CD4-positive, alpha-beta T cell (primary cell): ENCODE measurements at regions not wholly inside any gene's neighbourhood (a gene's known extent, or its start where the extent isn't known, plus 50 kb on each side); places are given as distances from the start of the nearest gene placed in this dataset.

Experiments
- ATAC-seq: fragments of 200-7000 bp; cut with Tn5 transposase; one replicate; pipeline ENCODE4 v1.10.0; 2022; ENCODE audit warnings: mild to moderate bottlenecking; ENCODE audit not compliant: poor library complexity
- CTCF ChIA-PET: fragments of 350-600 bp; sonication (Branson Sonifier 250); formaldehyde crosslinking; loops from one replicate; lab custom pipeline; 2021; ENCODE audit warnings: antibody characterized with exemption, inconsistent platforms; lab: Charles Lee
- POLR2A ChIA-PET: fragments of 350-600 bp; sonication (Branson Sonifier 250); formaldehyde crosslinking; loops from one replicate; lab custom pipeline; 2021; ENCODE audit warnings: antibody characterized with exemption, inconsistent platforms; lab: Charles Lee
- DNase-seq, 14 experiments: peaks; one replicate each; pipeline ENCODE4 v3.0.0-alpha.2; 2013 to 2020; ENCODE audit warnings: mixed read lengths in 2 of 14
- H3K27ac ChIP-seq, 2 donors: one replicate each; pipeline versions ENCODE4 v1.5.1 to v1.7.0; 2013; ENCODE audit warnings: low read length in 2 of 2, low read depth in 1 of 2, mild to moderate bottlenecking in 1 of 2
- H3K27me3 ChIP-seq, 2 experiments: 1 replicate in 1 of 2; 2 replicates in 1 of 2; pipeline versions ENCODE4 v1.6.1 to v1.7.0; 2013; ENCODE audit warnings: low read length in 2 of 2, control low read depth in 1 of 2, mild to moderate bottlenecking in 1 of 2, moderate library complexity in 1 of 2; ENCODE audit not compliant: insufficient read depth in 2 of 2, control insufficient read depth in 1 of 2
- H3K36me3 ChIP-seq: one replicate; pipeline ENCODE4 v1.6.1; 2013; ENCODE audit warnings: low read length, control low read depth; ENCODE audit not compliant: insufficient read depth
- H3K4me1 ChIP-seq: one replicate; pipeline ENCODE4 v1.6.1; 2013; ENCODE audit warnings: low read length, control low read depth; ENCODE audit not compliant: insufficient read depth
- H3K4me3 ChIP-seq: one replicate; pipeline ENCODE4 v1.5.1; 2013; ENCODE audit warnings: mild to moderate bottlenecking, low read length, moderate library complexity
- H3K9me3 ChIP-seq, 2 experiments: 1 replicate in 1 of 2; 2 replicates in 1 of 2; pipeline versions ENCODE4 v1.6.1 to v1.7.0; 2013; ENCODE audit warnings: low read length in 2 of 2, mild to moderate bottlenecking in 2 of 2, control low read depth in 1 of 2, moderate library complexity in 1 of 2; ENCODE audit not compliant: control insufficient read depth in 1 of 2, insufficient read depth in 1 of 2
- H3K27ac Mint-ChIP-seq: one replicate; pipeline ENCODE4 v1.8.0; 2020; ENCODE audit warnings: mixed read lengths
- H3K27me3 Mint-ChIP-seq: one replicate; pipeline ENCODE4 v1.8.0; 2021; ENCODE audit warnings: mixed read lengths
- H3K36me3 Mint-ChIP-seq: one replicate; pipeline ENCODE4 v1.8.0; 2021; ENCODE audit warnings: low read depth, mixed read lengths
- H3K4me1 Mint-ChIP-seq: one replicate; pipeline ENCODE4 v1.8.0; 2021; ENCODE audit warnings: low read depth, mixed read lengths
- H3K4me3 Mint-ChIP-seq: one replicate; pipeline ENCODE4 v1.8.0; 2020; ENCODE audit warnings: mild to moderate bottlenecking, mixed read lengths
- H3K9me3 Mint-ChIP-seq: one replicate; pipeline ENCODE4 v1.8.0; 2020; ENCODE audit warnings: mixed read lengths
- CTCF ChIP-seq: fragments of 200-600 bp; IDR thresholded peaks from one replicate; pipeline ENCODE4 v1.8.0; 2022; ENCODE audit warnings: antibody characterized with exemption, mild to moderate bottlenecking
- intact Hi-C, 2 experiments: fragments of 100-400 bp; cut with DNase I in 1 of 2; cut with micrococcal nuclease in 1 of 2; formaldehyde crosslinking; loops; one replicate each; pipeline versions ENCODE4 v1.15.1 to v1.9.0; 2023 to 2025; cut with DNase I, micrococcal nuclease

- POLR2A ChIA-PET = no interaction called here
- H3K36me3 Mint-ChIP-seq = peaks cover 9% of the 10 kb centered on the region
- Histone ChIP-seq H3K27ac (no peak overlapping the region), H3K36me3 (no peaks in the 10 kb centered on the region), H3K4me3 (no peak overlapping the region), H3K4me1 (no peaks in the 10 kb centered on the region), H3K27me3 (no peaks in the 10 kb centered on the region), H3K9me3 (peaks cover 0 to 7% of the 10 kb centered on the region in 2 experiments)
- no peak for TF ChIP-seq CTCF
- peaks cover 7% of the 10 kb centered on the region for H3K9me3 Mint-ChIP-seq
- CTCF ChIA-PET = no interaction called here
- H3K4me3 Mint-ChIP-seq = no peak overlapping the region
- H3K27me3 Mint-ChIP-seq = no peaks in the 10 kb centered on the region
- DNase-seq (no peak), ATAC-seq (no peak)
- H3K27ac Mint-ChIP-seq = no peak overlapping the region
- intact Hi-C loops = no loop called here
- no peaks in the 10 kb centered on the region for H3K4me1 Mint-ChIP-seq
Observed at GRCh38 chr6:80435457-80435856, 329.0 kb downstream of the BCKDHB start.

DNA sequence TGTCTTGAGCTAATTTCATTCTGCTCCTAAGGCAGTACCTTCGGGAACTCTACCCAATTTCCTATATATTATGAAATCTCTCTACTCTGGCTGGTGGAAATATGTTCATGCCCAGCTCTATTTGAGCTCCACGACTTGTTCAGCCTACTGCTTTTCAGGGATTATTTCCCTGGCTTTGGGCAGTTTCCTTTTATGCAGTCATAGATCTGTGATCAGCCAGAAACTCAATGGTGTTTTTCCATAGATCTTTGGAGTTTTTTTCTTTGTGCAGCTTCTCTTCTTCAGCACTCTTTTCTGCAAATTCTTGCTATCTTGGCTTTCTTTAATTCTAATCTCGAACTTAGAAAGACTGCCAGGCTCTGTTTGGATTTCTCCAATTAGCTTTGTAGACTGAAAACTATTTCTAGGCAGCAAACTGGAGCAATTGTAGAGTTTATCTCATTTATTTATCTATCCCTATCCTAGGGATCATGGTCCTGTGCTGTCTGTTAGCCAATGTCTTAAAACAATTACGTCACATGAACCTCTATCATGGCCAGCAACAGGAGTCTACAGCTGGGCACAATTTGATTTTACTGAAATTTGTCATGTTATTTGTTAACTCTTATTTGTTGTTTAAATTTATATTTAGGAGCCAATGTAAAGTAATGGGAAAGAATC, 328.4 kb downstream of the BCKDHB start:
- Mint-ChIP-seq H3K36me3 (peaks cover 10% of the 10 kb centered on the region), H3K4me3 (no peak overlapping the region), H3K27me3 (no peaks in the 10 kb centered on the region), H3K27ac (no peak overlapping the region), H3K4me1 (no peaks in the 10 kb centered on the region), H3K9me3 (peaks cover 7% of the 10 kb centered on the region)
- H3K9me3 ChIP-seq = peaks cover 0 to 7% of the 10 kb centered on the region in 2 experiments
- H3K4me3 ChIP-seq = no peak overlapping the region
- ATAC-seq (no peak), DNase-seq (no peak)
- H3K4me1 ChIP-seq = no peaks in the 10 kb centered on the region
- no peak for TF ChIP-seq CTCF
- ChIA-PET CTCF (no interaction called here), POLR2A (no interaction called here)
- no peak overlapping the region for H3K27ac ChIP-seq
- no peaks in the 10 kb centered on the region for H3K27me3 ChIP-seq
- H3K36me3 ChIP-seq = no peaks in the 10 kb centered on the region
- intact Hi-C loops = no loop called here

- Histone ChIP-seq H3K4me3 (no peak overlapping the region), H3K27ac (no peak overlapping the region), H3K9me3 (peaks cover 0 to 7% of the 10 kb centered on the region in 2 experiments), H3K27me3 (no peaks in the 10 kb centered on the region), H3K4me1 (no peaks in the 10 kb centered on the region), H3K36me3 (no peaks in the 10 kb centered on the region)
- no peak overlapping the region for H3K4me3 Mint-ChIP-seq
- no peak for TF ChIP-seq CTCF
- no peak overlapping the region for H3K27ac Mint-ChIP-seq
- H3K9me3 Mint-ChIP-seq = peaks cover 10% of the 10 kb centered on the region
- CTCF ChIA-PET = interaction anchor here (0.7 kb wide), 1 partner anchor 402 kb away, joined by 3 read pairs; no protein-coding TSS in a partner anchor
- POLR2A ChIA-PET = no interaction called here
- peaks cover 10% of the 10 kb centered on the region for H3K36me3 Mint-ChIP-seq
- H3K4me1 Mint-ChIP-seq = no peaks in the 10 kb centered on the region
- DNase-seq (no peak), ATAC-seq (no peak)
- intact Hi-C loops = no loop called here
- no peaks in the 10 kb centered on the region for H3K27me3 Mint-ChIP-seq
Observed at GRCh38 chr6:80433673-80434025, 327.2 kb downstream of the BCKDHB start.
